ENCODE measurements at regions not wholly inside any gene's neighbourhood (a gene's known extent, or its start where the extent isn't known, plus 50 kb on each side); places are given as distances from the start of the nearest gene placed in this dataset.

DNA sequence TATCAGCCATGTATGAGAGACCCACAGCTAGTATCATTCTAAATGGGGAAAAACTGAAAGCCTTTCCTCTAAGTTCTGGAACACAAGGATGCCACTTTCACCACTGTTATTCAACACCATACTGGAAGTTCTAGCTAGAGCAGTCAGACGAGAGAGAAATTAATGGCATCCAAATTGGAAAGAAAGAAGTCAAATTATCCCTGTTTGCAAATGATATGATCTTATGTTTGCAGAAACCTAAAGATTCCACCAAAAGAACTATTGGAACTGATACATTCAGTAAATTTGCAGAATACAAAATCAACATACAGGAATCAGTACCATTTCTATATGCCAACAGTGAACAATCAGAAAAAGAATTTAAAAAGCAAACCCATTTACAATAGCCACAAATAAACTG, 226.0 kb downstream of the TRPC6 start:
- H4K20me1 ChIP-seq (ENCODE audit: insufficient read depth, low read length) = no peaks in the 10 kb centered on the region
- no peak for DNase-seq
- no peak overlapping the region for H3K9ac ChIP-seq (ENCODE audit: low read length)
- TF ChIP-seq EZH2phosphoT487 (IDR thresholded peaks at IDR 0.05; ENCODE audit: low read length) = no peak
- no peak for TF ChIP-seq EZH2 (optimal IDR thresholded peaks at IDR 0.05; ENCODE audit: low read depth, low read length)
- TF ChIP-seq, protein P1, sequence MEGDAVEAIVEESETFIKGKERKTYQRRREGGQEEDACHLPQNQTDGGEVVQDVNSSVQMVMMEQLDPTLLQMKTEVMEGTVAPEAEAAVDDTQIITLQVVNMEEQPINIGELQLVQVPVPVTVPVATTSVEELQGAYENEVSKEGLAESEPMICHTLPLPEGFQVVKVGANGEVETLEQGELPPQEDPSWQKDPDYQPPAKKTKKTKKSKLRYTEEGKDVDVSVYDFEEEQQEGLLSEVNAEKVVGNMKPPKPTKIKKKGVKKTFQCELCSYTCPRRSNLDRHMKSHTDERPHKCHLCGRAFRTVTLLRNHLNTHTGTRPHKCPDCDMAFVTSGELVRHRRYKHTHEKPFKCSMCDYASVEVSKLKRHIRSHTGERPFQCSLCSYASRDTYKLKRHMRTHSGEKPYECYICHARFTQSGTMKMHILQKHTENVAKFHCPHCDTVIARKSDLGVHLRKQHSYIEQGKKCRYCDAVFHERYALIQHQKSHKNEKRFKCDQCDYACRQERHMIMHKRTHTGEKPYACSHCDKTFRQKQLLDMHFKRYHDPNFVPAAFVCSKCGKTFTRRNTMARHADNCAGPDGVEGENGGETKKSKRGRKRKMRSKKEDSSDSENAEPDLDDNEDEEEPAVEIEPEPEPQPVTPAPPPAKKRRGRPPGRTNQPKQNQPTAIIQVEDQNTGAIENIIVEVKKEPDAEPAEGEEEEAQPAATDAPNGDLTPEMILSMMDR (IDR thresholded peaks at IDR 0.05; ENCODE audit: low read length) = no peak
- H3K27me3 ChIP-seq (replicated peaks; ENCODE audit: insufficient read depth, low read length) = no peaks in the 10 kb centered on the region
- H3K79me2 ChIP-seq (ENCODE audit: low read length) = no peaks in the 10 kb centered on the region
- no peaks in the 10 kb centered on the region for H3F3A ChIP-seq (ENCODE audit: insufficient read depth, low read length)
- H2AFZ ChIP-seq (ENCODE audit: low read length) = no peak overlapping the region
- H3K4me3 ChIP-seq (ENCODE audit: low read length) = no peak overlapping the region
- no peaks in the 10 kb centered on the region for H3K9me3 ChIP-seq (replicated peaks; ENCODE audit: insufficient read depth, low read length)
- no peak overlapping the region for H3K4me2 ChIP-seq (ENCODE audit: low read depth, low read length)
- H3K4me1 ChIP-seq (ENCODE audit: low read length) = no peaks in the 10 kb centered on the region
- H3K36me3 ChIP-seq (replicated peaks; ENCODE audit: insufficient read depth, low read length) = no peaks in the 10 kb centered on the region
- no peak overlapping the region for H3K27ac ChIP-seq (ENCODE audit: low read length)
- H3K9me2 ChIP-seq (replicated peaks; ENCODE audit: insufficient read depth, low read length) = no peaks in the 10 kb centered on the region

GRCh38 chr11:101354801-101355200, 225.2 kb upstream of the PGR start:
- no peaks in the 10 kb centered on the region for H3K79me2 ChIP-seq (ENCODE audit: low read length)
- no peaks in the 10 kb centered on the region for H3K36me3 ChIP-seq (replicated peaks; ENCODE audit: insufficient read depth, low read length)
- H3K9me3 ChIP-seq (replicated peaks; ENCODE audit: insufficient read depth, low read length) = no peaks in the 10 kb centered on the region
- H4K20me1 ChIP-seq (ENCODE audit: insufficient read depth, low read length) = no peaks in the 10 kb centered on the region
- no peaks in the 10 kb centered on the region for H3K4me1 ChIP-seq (ENCODE audit: low read length)
- H3K9ac ChIP-seq (ENCODE audit: low read length) = no peak overlapping the region
- H3K4me3 ChIP-seq (ENCODE audit: low read length) = no peak overlapping the region
- TF ChIP-seq, protein P1 (IDR thresholded peaks at IDR 0.05; ENCODE audit: low read length) = no peak
- TF ChIP-seq EZH2 (optimal IDR thresholded peaks at IDR 0.05; ENCODE audit: low read depth, low read length) (no peak), EZH2phosphoT487 (IDR thresholded peaks at IDR 0.05; ENCODE audit: low read length) (no peak)
- H3K9me2 ChIP-seq (replicated peaks; ENCODE audit: insufficient read depth, low read length) = no peaks in the 10 kb centered on the region
- H3K27ac ChIP-seq (ENCODE audit: low read length) = no peak overlapping the region
- no peak overlapping the region for H2AFZ ChIP-seq (ENCODE audit: low read length)
- H3K27me3 ChIP-seq (replicated peaks; ENCODE audit: insufficient read depth, low read length) = no peaks in the 10 kb centered on the region
- no peak overlapping the region for H3K4me2 ChIP-seq (ENCODE audit: low read depth, low read length)
- H3F3A ChIP-seq (ENCODE audit: insufficient read depth, low read length) = no peaks in the 10 kb centered on the region
- DNase-seq = no peak

DNA sequence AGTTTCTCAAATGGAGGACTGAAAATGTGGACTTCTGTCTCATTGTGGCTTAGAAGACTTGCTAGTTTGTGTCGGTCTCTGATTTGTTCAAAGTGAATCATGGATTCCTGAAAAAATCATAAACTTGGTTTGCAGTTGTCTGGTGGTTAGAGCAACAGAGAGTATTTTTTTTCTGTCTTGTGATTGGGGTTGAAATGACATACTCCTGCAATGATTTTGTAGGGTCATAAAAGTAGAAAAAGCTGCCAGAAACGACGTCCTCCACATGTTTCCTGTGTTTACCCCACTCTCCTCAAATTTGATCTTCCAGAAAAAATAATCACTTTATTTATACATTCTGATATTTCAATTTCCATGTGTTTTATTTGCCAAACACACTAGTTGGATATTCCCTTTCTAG, 219.2 kb upstream of the PGR start:
- Histone ChIP-seq H3K9ac (ENCODE audit: low read length) (no peak overlapping the region), H3K9me3 (replicated peaks; ENCODE audit: insufficient read depth, low read length) (no peaks in the 10 kb centered on the region), H3K4me3 (ENCODE audit: low read length) (no peak overlapping the region), H3K4me2 (ENCODE audit: low read depth, low read length) (no peak overlapping the region), H3F3A (ENCODE audit: insufficient read depth, low read length) (no peaks in the 10 kb centered on the region), H4K20me1 (ENCODE audit: insufficient read depth, low read length) (no peaks in the 10 kb centered on the region), H3K79me2 (ENCODE audit: low read length) (no peaks in the 10 kb centered on the region), H3K27me3 (replicated peaks; ENCODE audit: insufficient read depth, low read length) (no peaks in the 10 kb centered on the region), H2AFZ (ENCODE audit: low read length) (no peak overlapping the region), H3K27ac (ENCODE audit: low read length) (no peak overlapping the region), H3K4me1 (ENCODE audit: low read length) (no peaks in the 10 kb centered on the region), H3K9me2 (replicated peaks; ENCODE audit: insufficient read depth, low read length) (no peaks in the 10 kb centered on the region), H3K36me3 (replicated peaks; ENCODE audit: insufficient read depth, low read length) (no peaks in the 10 kb centered on the region)
- DNase-seq = no peak
- no peak for TF ChIP-seq EZH2phosphoT487 (IDR thresholded peaks at IDR 0.05; ENCODE audit: low read length)
- TF ChIP-seq EZH2 (optimal IDR thresholded peaks at IDR 0.05; ENCODE audit: low read depth, low read length) = no peak
- TF ChIP-seq, protein P1 (IDR thresholded peaks at IDR 0.05; ENCODE audit: low read length) = no peak

Data from MM.1S (cell line).